Heart left ventricle (tissue), 16 donors: ENCODE measurements at regions not wholly inside any gene's neighbourhood (a gene's known extent, or its start where the extent isn't known, plus 50 kb on each side); places are given as distances from the start of the nearest gene placed in this dataset.

Source experiments
- ATAC-seq, 4 donors: fragments of 200-7000 bp; cut with Tn5 transposase; one replicate each; pipeline ENCODE4 v1.9.1; 2020 to 2022; ENCODE audit warnings: moderate library complexity in 4 of 4, mild to moderate bottlenecking in 3 of 4, moderate number of reproducible peaks in 1 of 4
- DNase-seq, 5 donors: peaks; one replicate each; pipeline ENCODE4 v3.0.0-alpha.2; 2020
- H3K27ac ChIP-seq, 12 donors: fragments of 200-600 bp; sonication (generic) in 4 of 12; one replicate each; pipeline versions ENCODE4 v1.5.0 to v1.8.0; 2016 to 2022; ENCODE audit warnings: mild to moderate bottlenecking in 2 of 12
- H3K27me3 ChIP-seq, 9 donors: fragments of 200-600 bp; sonication (generic) in 2 of 9; one replicate each; pipeline versions ENCODE4 v1.5.1 to v1.8.0; 2016 to 2022; ENCODE audit warnings: mild to moderate bottlenecking in 3 of 9
- H3K36me3 ChIP-seq, 9 donors: fragments of 200-600 bp; sonication (generic) in 2 of 9; one replicate each; pipeline versions ENCODE4 v1.5.0 to v1.8.0; 2018 to 2022; ENCODE audit warnings: mild to moderate bottlenecking in 2 of 9
- H3K4me1 ChIP-seq, 12 donors: fragments of 200-600 bp; sonication (generic) in 4 of 12; one replicate each; pipeline versions ENCODE4 v1.5.0 to v1.8.0; 2016 to 2022; ENCODE audit warnings: mild to moderate bottlenecking in 3 of 12
- H3K4me3 ChIP-seq, 12 donors: fragments of 200-600 bp; sonication (generic) in 4 of 12; one replicate each; pipeline versions ENCODE4 v1.5.0 to v1.8.0; 2017 to 2022; ENCODE audit warnings: mild to moderate bottlenecking in 9 of 12, moderate library complexity in 4 of 12
- H3K9me3 ChIP-seq, 12 donors: fragments of 200-600 bp; sonication (generic) in 4 of 12; one replicate each; pipeline versions ENCODE4 v1.5.0 to v1.8.0; 2016 to 2022; ENCODE audit warnings: mild to moderate bottlenecking in 1 of 12
- POLR2A ChIP-seq, 2 donors: fragments of 450-650 bp; IDR thresholded peaks; one replicate each; pipeline ENCODE4 v1.6.1; 2017; ENCODE audit warnings: antibody characterized with exemption in 2 of 2, mild to moderate bottlenecking in 2 of 2, moderate library complexity in 2 of 2
- WGBS, 4 donors: extraction: QIAGEN DNeasy Blood & Tissue Kit in 2 of 4; methylation state at CpG; one replicate each; pipeline versions ENCODE4 v1.1.5 to v1.1.7; 2013 to 2018; 5-methylcytosine and 5-hydroxymethylcytosine counted together
- intact Hi-C, 10 donors: fragments of 100-400 bp; cut with DNase I; formaldehyde crosslinking; loops; one replicate each; pipeline versions ENCODE4 v1.11.1 to v1.14.2; 2022
- TF ChIP-seq, protein P1 (sequence below), 12 donors: fragments of 200-600 bp; sonication (generic) in 4 of 12; IDR thresholded peaks; one replicate each; pipeline versions ENCODE4 v1.5.0 to v1.8.0; 2018 to 2022; ENCODE audit warnings: antibody characterized with exemption in 12 of 12, mild to moderate bottlenecking in 5 of 12
- donor health status: ischemic (EF 13 %, LVEDD 7.1; RV severe dilation, severe dysfunction).
- donor health status: healthy with polysubstance abuse.
- donor health status: DM: no; HTN: yes; CAD: no.
- donor health status: DM: no; HTN: no; CAD: no.
- donor health status: ischemic (EF 25% LVEDD 6.9; RV normal size, moderate dysfunction).
- donor health status: ischemic (EF 25% LVEDD 5.7; RV mildly dilated, moderate dysfunction).
- donor health status: healthy.
- donor health status: DM: yes; HTN: yes; CAD: no.
- donor health status: ischemic (EF 35%, LVEDD 5.7; RV mildly dilated, moderate dysfunction).
- donor health status: nonischemic (EF 11% LVEDD 7.7; RV severe dilation, severe dysfunction).
- donor health status: DM: yes; HTN: yes; CAD: no.
- donor health status: PGD.
- donor health status: ischemic (EF 29% LVEDD 5.4; RV normal size, mild dysfunction).
- donor health status: nonischemic (EF 23%, LVEDD 6.1; RV moderate dilation, normal function).

DNA sequence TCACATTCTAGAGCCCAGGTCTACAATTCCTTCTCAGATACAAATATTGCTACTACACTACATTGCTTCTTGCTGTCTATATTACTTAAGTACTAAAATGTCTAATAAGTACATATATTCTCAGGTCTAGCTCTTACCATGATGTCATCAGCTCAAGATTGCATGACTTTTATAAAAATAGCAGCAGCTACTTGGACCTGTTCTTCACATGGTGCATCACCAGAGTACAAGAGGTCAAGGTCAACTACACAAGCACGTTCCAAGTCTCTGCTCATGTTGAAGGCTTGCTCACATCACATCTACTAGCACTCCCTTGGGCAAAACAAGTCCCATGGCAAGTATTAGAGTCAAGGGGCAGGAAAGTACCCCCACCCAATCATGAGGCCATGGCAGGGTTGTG is 465.6 kb downstream of the MED13L start:
- TF ChIP-seq, protein P1, sequence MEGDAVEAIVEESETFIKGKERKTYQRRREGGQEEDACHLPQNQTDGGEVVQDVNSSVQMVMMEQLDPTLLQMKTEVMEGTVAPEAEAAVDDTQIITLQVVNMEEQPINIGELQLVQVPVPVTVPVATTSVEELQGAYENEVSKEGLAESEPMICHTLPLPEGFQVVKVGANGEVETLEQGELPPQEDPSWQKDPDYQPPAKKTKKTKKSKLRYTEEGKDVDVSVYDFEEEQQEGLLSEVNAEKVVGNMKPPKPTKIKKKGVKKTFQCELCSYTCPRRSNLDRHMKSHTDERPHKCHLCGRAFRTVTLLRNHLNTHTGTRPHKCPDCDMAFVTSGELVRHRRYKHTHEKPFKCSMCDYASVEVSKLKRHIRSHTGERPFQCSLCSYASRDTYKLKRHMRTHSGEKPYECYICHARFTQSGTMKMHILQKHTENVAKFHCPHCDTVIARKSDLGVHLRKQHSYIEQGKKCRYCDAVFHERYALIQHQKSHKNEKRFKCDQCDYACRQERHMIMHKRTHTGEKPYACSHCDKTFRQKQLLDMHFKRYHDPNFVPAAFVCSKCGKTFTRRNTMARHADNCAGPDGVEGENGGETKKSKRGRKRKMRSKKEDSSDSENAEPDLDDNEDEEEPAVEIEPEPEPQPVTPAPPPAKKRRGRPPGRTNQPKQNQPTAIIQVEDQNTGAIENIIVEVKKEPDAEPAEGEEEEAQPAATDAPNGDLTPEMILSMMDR (IDR thresholded peaks at IDR 0.05), result no peak
- no peak for TF ChIP-seq POLR2A (IDR thresholded peaks at IDR 0.05)
- Histone ChIP-seq H3K27me3 (peaks cover 0 to 6% (median 0%) of the 10 kb centered on the region in 9 donors), H3K36me3 (no peaks in the 10 kb centered on the region), H3K9me3 (peaks cover 0 to 6% (median 0%) of the 10 kb centered on the region in 12 donors), H3K27ac (no peak overlapping the region), H3K4me1 (no peaks in the 10 kb centered on the region), H3K4me3 (no peak overlapping the region)
- DNase-seq (no peak), ATAC-seq (no peak)
- 50 to 92% (median 62%) methylated on average over 1 of the region's 1 CpG for WGBS, 4 donors
- intact Hi-C loops, result no loop called here

GRCh38 chr12:115811045-115811444 is 466.4 kb downstream of the MED13L start:
- WGBS, 4 donors, result 43 to 59% (median 51%) methylated on average over 4 of the region's 4 CpGs
- H3K4me3 ChIP-seq, result no peak overlapping the region
- no peaks in the 10 kb centered on the region for H3K36me3 ChIP-seq
- TF ChIP-seq, protein P1 (IDR thresholded peaks at IDR 0.05), result no peak
- TF ChIP-seq POLR2A (IDR thresholded peaks at IDR 0.05), result no peak
- H3K27me3 ChIP-seq, result no peaks in the 10 kb centered on the region
- no peak overlapping the region for H3K27ac ChIP-seq
- no peaks in the 10 kb centered on the region for H3K4me1 ChIP-seq
- peaks cover 0 to 6% (median 0%) of the 10 kb centered on the region in 12 donors for H3K9me3 ChIP-seq
- intact Hi-C loops, result no loop called here
- DNase-seq (no peak), ATAC-seq (no peak)

DNA sequence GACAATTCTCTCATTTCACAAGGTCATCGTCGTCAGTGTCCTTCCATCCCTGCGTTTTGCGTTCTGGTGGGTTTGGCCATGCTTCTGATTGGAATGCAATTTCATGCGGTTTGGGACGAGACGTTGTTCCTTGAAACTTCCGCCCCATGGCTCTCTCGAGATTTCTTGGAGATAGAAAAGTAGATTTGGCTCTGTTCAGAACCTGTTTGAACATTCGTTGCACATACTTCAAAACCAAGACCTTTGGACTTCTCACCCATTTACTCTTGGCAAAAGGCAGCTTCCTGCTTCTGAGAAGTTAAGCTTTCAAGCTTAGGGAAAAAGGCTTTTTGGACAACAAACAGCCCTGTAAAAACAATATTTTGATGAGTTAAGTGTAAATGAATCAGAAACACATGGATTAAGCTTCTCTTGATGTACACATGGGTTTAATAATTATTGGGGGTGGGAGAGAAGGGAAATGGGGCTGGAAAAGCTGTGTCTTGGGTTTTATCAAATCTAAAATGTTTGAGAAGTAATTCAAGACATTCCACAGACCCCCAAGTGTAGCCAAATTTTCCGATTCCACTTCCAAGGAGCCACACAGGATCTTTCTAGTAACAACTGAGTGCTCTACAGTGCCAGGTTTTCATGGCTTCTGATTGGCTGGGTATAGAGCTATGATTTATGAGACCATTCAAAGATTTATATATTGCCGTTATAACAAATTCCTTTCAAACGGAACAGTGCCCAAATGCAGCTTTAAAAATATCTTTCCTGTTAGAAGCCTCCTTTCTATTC is 467.2 kb downstream of the MED13L start:
- DNase-seq (no peak), ATAC-seq (no peak)
- Histone ChIP-seq H3K27me3 (no peaks in the 10 kb centered on the region), H3K27ac (no peak overlapping the region), H3K4me3 (no peak overlapping the region), H3K36me3 (no peaks in the 10 kb centered on the region), H3K4me1 (no peaks in the 10 kb centered on the region), H3K9me3 (peaks cover 0 to 6% (median 0%) of the 10 kb centered on the region in 12 donors)
- intact Hi-C loops, result no loop called here
- TF ChIP-seq, protein P1 (IDR thresholded peaks at IDR 0.05), result no peak
- no peak for TF ChIP-seq POLR2A (IDR thresholded peaks at IDR 0.05)
- WGBS, 4 donors, result 61 to 71% (median 66%) methylated on average over 13 of the region's 13 CpGs

DNA sequence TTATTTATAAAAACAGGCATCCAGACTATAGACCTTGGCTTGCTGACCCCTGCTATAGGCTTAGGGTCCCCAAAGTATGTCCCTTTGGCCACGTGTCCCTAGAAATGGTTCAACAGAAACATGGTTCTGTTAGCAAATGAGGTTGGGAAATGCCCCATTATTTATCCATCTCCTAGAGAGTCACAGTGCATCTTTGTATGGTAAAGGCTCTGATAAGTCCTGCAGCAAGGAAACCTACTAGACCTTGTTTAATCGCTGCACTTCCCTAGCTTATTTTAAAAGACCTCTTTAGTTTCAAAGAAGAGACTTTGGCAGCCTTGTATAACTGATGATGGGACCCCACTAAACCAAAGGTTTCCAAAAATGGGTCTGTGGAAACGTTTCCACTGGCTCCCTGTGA is 471.5 kb downstream of the MED13L start:
- H3K4me3 ChIP-seq, result no peak overlapping the region
- peaks cover 0 to 3% (median 0%) of the 10 kb centered on the region in 12 donors for H3K9me3 ChIP-seq
- 70 to 80% (median 78%) methylated on average over 3 of the region's 3 CpGs for WGBS, 4 donors
- no peak for DNase-seq
- no peak for ATAC-seq
- no peaks in the 10 kb centered on the region for H3K36me3 ChIP-seq
- no peak overlapping the region for H3K27ac ChIP-seq
- no peaks in the 10 kb centered on the region for H3K4me1 ChIP-seq
- TF ChIP-seq POLR2A (IDR thresholded peaks at IDR 0.05), result no peak
- TF ChIP-seq, protein P1 (IDR thresholded peaks at IDR 0.05), result no peak
- no peaks in the 10 kb centered on the region for H3K27me3 ChIP-seq
- intact Hi-C loops, result no loop called here
